ENCODE measurements at regions not wholly inside any gene's neighbourhood (a gene's known extent, or its start where the extent isn't known, plus 50 kb on each side); places are given as distances from the start of the nearest gene placed in this dataset.

DNA sequence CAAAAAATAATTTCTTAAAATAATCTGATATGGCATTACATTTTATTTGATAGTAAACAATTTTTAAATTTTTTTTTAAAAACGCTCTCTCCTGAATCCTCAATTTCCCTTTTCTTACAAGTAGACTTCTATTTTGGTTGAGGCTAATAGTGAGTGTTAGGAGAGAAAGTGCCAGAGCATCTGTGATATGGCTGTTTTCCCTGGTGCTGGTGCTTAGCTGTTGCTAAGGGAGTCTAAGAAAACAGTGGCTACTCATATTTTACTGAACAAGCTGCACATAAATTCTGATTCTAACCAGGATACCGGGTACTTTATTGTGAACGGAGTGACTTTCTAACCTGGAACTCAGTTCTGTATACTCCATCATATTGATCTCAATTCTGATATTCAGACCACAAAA, 311.1 kb upstream of the KIAA1217 start:
- DNase-seq (ENCODE audit: low spot score): no peak
- intact Hi-C loops (cut with micrococcal nuclease; ENCODE audit: unreplicated experiment): no loop called here
- Histone ChIP-seq H2AFZ (ENCODE audit: low read length) (no peak overlapping the region), H3K4me1 (ENCODE audit: insufficient read depth, low read length, poor library complexity, severe bottlenecking) (no peaks in the 10 kb centered on the region), H3K9me3 (ENCODE audit: low read length) (no peaks in the 10 kb centered on the region), H3K9me2 (ENCODE audit: insufficient read depth, low read length) (no peaks in the 10 kb centered on the region), H4K20me1 (ENCODE audit: insufficient read depth, low read length) (no peaks in the 10 kb centered on the region), H3K79me2 (ENCODE audit: insufficient read depth, low read depth, low read length) (no peaks in the 10 kb centered on the region), H3K4me2 (ENCODE audit: low read length) (no peak overlapping the region), H3K4me3 (ENCODE audit: low read depth, low read length, poor library complexity, severe bottlenecking) (no peak overlapping the region), H3K36me3 (ENCODE audit: insufficient read depth, low read length) (no peaks in the 10 kb centered on the region), H3K27ac (ENCODE audit: low read depth, low read length, poor library complexity, severe bottlenecking) (no peak overlapping the region)
- CTCF ChIA-PET (ENCODE audit: unreplicated experiment): no interaction called here
- no TSS peak for BruUV-seq (replicated peaks)
- POLR2A ChIA-PET: no interaction called here
- TF ChIP-seq EZH2phosphoT487 (IDR thresholded peaks at IDR 0.05; ENCODE audit: borderline replicate concordance, low read depth, low read length): no peak
- TF ChIP-seq, protein P1, sequence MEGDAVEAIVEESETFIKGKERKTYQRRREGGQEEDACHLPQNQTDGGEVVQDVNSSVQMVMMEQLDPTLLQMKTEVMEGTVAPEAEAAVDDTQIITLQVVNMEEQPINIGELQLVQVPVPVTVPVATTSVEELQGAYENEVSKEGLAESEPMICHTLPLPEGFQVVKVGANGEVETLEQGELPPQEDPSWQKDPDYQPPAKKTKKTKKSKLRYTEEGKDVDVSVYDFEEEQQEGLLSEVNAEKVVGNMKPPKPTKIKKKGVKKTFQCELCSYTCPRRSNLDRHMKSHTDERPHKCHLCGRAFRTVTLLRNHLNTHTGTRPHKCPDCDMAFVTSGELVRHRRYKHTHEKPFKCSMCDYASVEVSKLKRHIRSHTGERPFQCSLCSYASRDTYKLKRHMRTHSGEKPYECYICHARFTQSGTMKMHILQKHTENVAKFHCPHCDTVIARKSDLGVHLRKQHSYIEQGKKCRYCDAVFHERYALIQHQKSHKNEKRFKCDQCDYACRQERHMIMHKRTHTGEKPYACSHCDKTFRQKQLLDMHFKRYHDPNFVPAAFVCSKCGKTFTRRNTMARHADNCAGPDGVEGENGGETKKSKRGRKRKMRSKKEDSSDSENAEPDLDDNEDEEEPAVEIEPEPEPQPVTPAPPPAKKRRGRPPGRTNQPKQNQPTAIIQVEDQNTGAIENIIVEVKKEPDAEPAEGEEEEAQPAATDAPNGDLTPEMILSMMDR (conservative IDR thresholded peaks at IDR 0.05; ENCODE audit: low read length): no peak

DNA sequence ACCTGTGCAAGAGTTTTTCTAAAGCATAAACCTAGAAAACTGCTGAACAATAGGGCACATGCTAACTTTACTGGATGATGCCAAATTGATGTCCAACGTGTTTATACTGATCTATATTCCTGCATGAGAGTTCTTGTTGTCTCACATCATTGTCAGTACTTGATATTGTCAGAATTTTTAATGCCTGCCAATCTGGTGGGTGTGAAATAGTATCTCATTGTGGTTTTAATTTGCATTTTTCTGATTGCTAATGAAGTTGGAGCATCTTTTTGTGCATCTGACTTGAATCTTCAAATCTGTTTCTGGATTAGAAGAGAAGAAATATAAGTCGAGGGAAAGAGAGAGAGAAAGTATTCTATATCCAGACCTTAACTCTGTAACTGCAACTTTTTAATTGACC, 309.8 kb upstream of the KIAA1217 start:
- intact Hi-C loops (cut with micrococcal nuclease; ENCODE audit: unreplicated experiment): no loop called here
- Histone ChIP-seq H3K79me2 (ENCODE audit: insufficient read depth, low read depth, low read length) (no peaks in the 10 kb centered on the region), H3K4me3 (ENCODE audit: low read depth, low read length, poor library complexity, severe bottlenecking) (no peak overlapping the region), H4K20me1 (ENCODE audit: insufficient read depth, low read length) (no peaks in the 10 kb centered on the region), H2AFZ (ENCODE audit: low read length) (no peak overlapping the region), H3K9me3 (ENCODE audit: low read length) (no peaks in the 10 kb centered on the region), H3K9me2 (ENCODE audit: insufficient read depth, low read length) (no peaks in the 10 kb centered on the region), H3K4me2 (ENCODE audit: low read length) (no peak overlapping the region), H3K36me3 (ENCODE audit: insufficient read depth, low read length) (no peaks in the 10 kb centered on the region), H3K4me1 (ENCODE audit: insufficient read depth, low read length, poor library complexity, severe bottlenecking) (no peaks in the 10 kb centered on the region), H3K27ac (ENCODE audit: low read depth, low read length, poor library complexity, severe bottlenecking) (no peak overlapping the region)
- DNase-seq (ENCODE audit: low spot score): no peak
- no peak for TF ChIP-seq EZH2phosphoT487 (IDR thresholded peaks at IDR 0.05; ENCODE audit: borderline replicate concordance, low read depth, low read length)
- BruUV-seq (replicated peaks): no TSS peak
- ChIA-PET CTCF (ENCODE audit: unreplicated experiment) (no interaction called here), POLR2A (no interaction called here)

DNA sequence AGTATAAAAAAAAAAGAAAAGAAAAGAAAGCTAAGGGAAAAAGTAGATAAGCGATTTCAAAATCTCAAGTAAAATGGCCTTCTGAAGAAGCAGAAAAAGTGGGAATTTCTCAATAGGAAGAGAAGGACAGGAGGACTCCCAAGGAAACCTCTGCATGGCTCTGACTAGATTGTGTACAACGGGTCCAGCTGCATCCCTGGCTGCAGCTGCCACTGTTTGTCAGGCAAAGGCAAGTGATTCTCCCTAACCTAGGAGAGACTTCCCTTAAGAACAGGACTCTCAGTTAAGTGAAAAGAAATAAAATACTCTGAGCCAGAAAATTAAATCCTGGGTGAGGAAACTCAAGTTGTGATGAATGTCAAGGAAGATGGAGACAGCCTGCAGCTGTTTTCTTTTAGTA, 298.6 kb upstream of the KIAA1217 start:
- no peaks in the 10 kb centered on the region for H3K79me2 ChIP-seq (ENCODE audit: insufficient read depth, low read depth, low read length)
- no peak for TF ChIP-seq EZH2phosphoT487 (IDR thresholded peaks at IDR 0.05; ENCODE audit: borderline replicate concordance, low read depth, low read length)
- TF ChIP-seq, protein P1 (conservative IDR thresholded peaks at IDR 0.05; ENCODE audit: low read length): no peak
- H3K36me3 ChIP-seq (ENCODE audit: insufficient read depth, low read length): no peaks in the 10 kb centered on the region
- H3K4me3 ChIP-seq (ENCODE audit: low read depth, low read length, poor library complexity, severe bottlenecking): no peak overlapping the region
- BruUV-seq (replicated peaks): no TSS peak
- ChIA-PET POLR2A (interaction anchor here (0.6 kb wide), 1 partner anchor 41 kb away, joined by 3 read pairs; no protein-coding TSS in a partner anchor), CTCF (ENCODE audit: unreplicated experiment) (no interaction called here)
- no peaks in the 10 kb centered on the region for H3K9me3 ChIP-seq (ENCODE audit: low read length)
- H4K20me1 ChIP-seq (ENCODE audit: insufficient read depth, low read length): no peaks in the 10 kb centered on the region
- intact Hi-C loops (cut with micrococcal nuclease; ENCODE audit: unreplicated experiment): no loop called here
- H3K27ac ChIP-seq (ENCODE audit: low read depth, low read length, poor library complexity, severe bottlenecking): no peak overlapping the region
- no peaks in the 10 kb centered on the region for H3K4me1 ChIP-seq (ENCODE audit: insufficient read depth, low read length, poor library complexity, severe bottlenecking)
- H3K9me2 ChIP-seq (ENCODE audit: insufficient read depth, low read length): no peaks in the 10 kb centered on the region
- H2AFZ ChIP-seq (ENCODE audit: low read length): no peak overlapping the region
- DNase-seq (ENCODE audit: low spot score): no peak
- no peak overlapping the region for H3K4me2 ChIP-seq (ENCODE audit: low read length)

Measured in OCI-LY7 (cell line).